ENCODE measurements at regions not wholly inside any gene's neighbourhood (a gene's known extent, or its start where the extent isn't known, plus 50 kb on each side); places are given as distances from the start of the nearest gene placed in this dataset.
"Not testable (repeated sequence)": the region's sequence is repeated elsewhere in the genome, so short reads cannot be mapped to it uniquely, and the experiment has no call there.

GRCh38 chr2:183916041-183916440, 682.3 kb upstream of the ZNF804A start:
- H3K9me3 Mint-ChIP-seq; POLR2A ChIA-PET; H3K27ac Mint-ChIP-seq; DNase-seq; CTCF ChIA-PET; H3K4me1 Mint-ChIP-seq; H3K36me3 Mint-ChIP-seq (ENCODE audit: low read depth); H3K4me3 Mint-ChIP-seq; H3K27me3 Mint-ChIP-seq: not testable (repeated sequence)

GRCh38 chr2:183919167-183919566, 679.2 kb upstream of the ZNF804A start:
- Mint-ChIP-seq H3K4me1 (no peaks in the 10 kb centered on the region), H3K9me3 (peaks cover 3% of the 10 kb centered on the region), H3K36me3 (ENCODE audit: low read depth) (no peaks in the 10 kb centered on the region), H3K27me3 (no peaks in the 10 kb centered on the region), H3K4me3 (no peak overlapping the region), H3K27ac (no peak overlapping the region)
- no peak for DNase-seq
- CTCF ChIA-PET: no interaction called here
- POLR2A ChIA-PET: no interaction called here

- ChIA-PET POLR2A (no interaction called here), CTCF (no interaction called here)
- peaks cover 3% of the 10 kb centered on the region for H3K9me3 Mint-ChIP-seq
- H3K4me3 Mint-ChIP-seq: no peak overlapping the region
- H3K4me1 Mint-ChIP-seq: no peaks in the 10 kb centered on the region
- no peak for DNase-seq
- no peaks in the 10 kb centered on the region for H3K27me3 Mint-ChIP-seq
- no peak overlapping the region for H3K27ac Mint-ChIP-seq
- H3K36me3 Mint-ChIP-seq (ENCODE audit: low read depth): no peaks in the 10 kb centered on the region
Measured at GRCh38 chr2:183919926-183920325, 678.4 kb upstream of the ZNF804A start.

GRCh38 chr2:183925281-183925680, 673.0 kb upstream of the ZNF804A start:
- Mint-ChIP-seq H3K4me3 (no peak overlapping the region), H3K27ac (no peak overlapping the region), H3K27me3 (no peaks in the 10 kb centered on the region), H3K9me3 (no peaks in the 10 kb centered on the region), H3K4me1 (no peaks in the 10 kb centered on the region), H3K36me3 (ENCODE audit: low read depth) (no peaks in the 10 kb centered on the region)
- no peak for DNase-seq
- ChIA-PET CTCF (no interaction called here), POLR2A (no interaction called here)

- Mint-ChIP-seq H3K36me3 (ENCODE audit: low read depth) (no peaks in the 10 kb centered on the region), H3K27ac (no peak overlapping the region), H3K4me1 (no peaks in the 10 kb centered on the region), H3K27me3 (no peaks in the 10 kb centered on the region), H3K9me3 (no peaks in the 10 kb centered on the region), H3K4me3 (no peak overlapping the region)
- DNase-seq: no peak
- ChIA-PET CTCF (no interaction called here), POLR2A (no interaction called here)
Measured at GRCh38 chr2:183926433-183926832, 671.9 kb upstream of the ZNF804A start.

GRCh38 chr2:183927406-183928325, 670.7 kb upstream of the ZNF804A start:
- Mint-ChIP-seq H3K9me3 (peaks cover 2% of the 10 kb centered on the region), H3K4me1 (no peaks in the 10 kb centered on the region), H3K27ac (no peak overlapping the region), H3K4me3 (no peak overlapping the region), H3K36me3 (ENCODE audit: low read depth) (no peaks in the 10 kb centered on the region), H3K27me3 (no peaks in the 10 kb centered on the region)
- POLR2A ChIA-PET: no interaction called here
- CTCF ChIA-PET: no interaction called here
- no peak for DNase-seq

GRCh38 chr2:183935005-183935404, 663.3 kb upstream of the ZNF804A start:
- ChIA-PET CTCF (no interaction called here), POLR2A (no interaction called here)
- no peaks in the 10 kb centered on the region for H3K27me3 Mint-ChIP-seq
- peaks cover 16% of the 10 kb centered on the region for H3K9me3 Mint-ChIP-seq
- H3K4me1 Mint-ChIP-seq: no peaks in the 10 kb centered on the region
- H3K4me3 Mint-ChIP-seq: no peak overlapping the region
- DNase-seq: no peak
- no peaks in the 10 kb centered on the region for H3K36me3 Mint-ChIP-seq (ENCODE audit: low read depth)
- H3K27ac Mint-ChIP-seq: no peak overlapping the region

- H3K4me1 Mint-ChIP-seq: no peaks in the 10 kb centered on the region
- POLR2A ChIA-PET: no interaction called here
- no peak overlapping the region for H3K4me3 Mint-ChIP-seq
- H3K27me3 Mint-ChIP-seq: no peaks in the 10 kb centered on the region
- no peak for DNase-seq
- CTCF ChIA-PET: no interaction called here
- H3K27ac Mint-ChIP-seq: no peak overlapping the region
- H3K36me3 Mint-ChIP-seq (ENCODE audit: low read depth): no peaks in the 10 kb centered on the region
- peaks cover 14% of the 10 kb centered on the region for H3K9me3 Mint-ChIP-seq
Measured at GRCh38 chr2:183937220-183937619, 661.1 kb upstream of the ZNF804A start.

GRCh38 chr2:183946193-183946592, 652.1 kb upstream of the ZNF804A start:
- Mint-ChIP-seq H3K4me3 (no peak overlapping the region), H3K27me3 (no peaks in the 10 kb centered on the region), H3K36me3 (ENCODE audit: low read depth) (no peaks in the 10 kb centered on the region), H3K9me3 (peaks cover 2% of the 10 kb centered on the region), H3K4me1 (no peaks in the 10 kb centered on the region), H3K27ac (no peak overlapping the region)
- DNase-seq: no peak
- ChIA-PET CTCF (no interaction called here), POLR2A (no interaction called here)

GRCh38 chr2:183948861-183949260, 649.5 kb upstream of the ZNF804A start:
- H3K27me3 Mint-ChIP-seq: no peaks in the 10 kb centered on the region
- ChIA-PET POLR2A (no interaction called here), CTCF (no interaction called here)
- no peaks in the 10 kb centered on the region for H3K36me3 Mint-ChIP-seq (ENCODE audit: low read depth)
- H3K4me1 Mint-ChIP-seq: no peaks in the 10 kb centered on the region
- DNase-seq: no peak
- no peak overlapping the region for H3K4me3 Mint-ChIP-seq
- H3K9me3 Mint-ChIP-seq: peaks cover 2% of the 10 kb centered on the region
- no peak overlapping the region for H3K27ac Mint-ChIP-seq

GRCh38 chr2:183950673-183951072, 647.7 kb upstream of the ZNF804A start:
- Mint-ChIP-seq H3K4me3 (no peak overlapping the region), H3K27ac (no peak overlapping the region), H3K36me3 (ENCODE audit: low read depth) (no peaks in the 10 kb centered on the region), H3K27me3 (no peaks in the 10 kb centered on the region), H3K9me3 (peaks cover 2% of the 10 kb centered on the region), H3K4me1 (no peaks in the 10 kb centered on the region)
- ChIA-PET CTCF (no interaction called here), POLR2A (no interaction called here)
- no peak for DNase-seq

GRCh38 chr2:183951630-183952029, 646.7 kb upstream of the ZNF804A start:
- H3K27me3 Mint-ChIP-seq: no peaks in the 10 kb centered on the region
- H3K36me3 Mint-ChIP-seq (ENCODE audit: low read depth): no peaks in the 10 kb centered on the region
- no peak for DNase-seq
- no peak overlapping the region for H3K27ac Mint-ChIP-seq
- ChIA-PET POLR2A (no interaction called here), CTCF (interaction anchor here (0.7 kb wide), 1 partner anchor 458 kb away, joined by 3 read pairs; no protein-coding TSS in a partner anchor)
- no peaks in the 10 kb centered on the region for H3K4me1 Mint-ChIP-seq
- no peak overlapping the region for H3K4me3 Mint-ChIP-seq
- H3K9me3 Mint-ChIP-seq: peaks cover 2% of the 10 kb centered on the region

- ChIA-PET POLR2A (no interaction called here), CTCF (no interaction called here)
- Mint-ChIP-seq H3K27me3 (no peaks in the 10 kb centered on the region), H3K36me3 (ENCODE audit: low read depth) (no peaks in the 10 kb centered on the region), H3K27ac (no peak overlapping the region), H3K4me3 (no peak overlapping the region), H3K9me3 (peaks cover 2% of the 10 kb centered on the region), H3K4me1 (no peaks in the 10 kb centered on the region)
- no peak for DNase-seq
Measured at GRCh38 chr2:183952741-183953140, 645.6 kb upstream of the ZNF804A start.

- Mint-ChIP-seq H3K9me3 (no peaks in the 10 kb centered on the region), H3K27me3 (no peaks in the 10 kb centered on the region), H3K36me3 (ENCODE audit: low read depth) (no peaks in the 10 kb centered on the region), H3K4me3 (no peak overlapping the region), H3K4me1 (no peaks in the 10 kb centered on the region), H3K27ac (no peak overlapping the region)
- no peak for DNase-seq
- ChIA-PET CTCF (no interaction called here), POLR2A (no interaction called here)
Measured at GRCh38 chr2:183963609-183964008, 634.7 kb upstream of the ZNF804A start.

Data from activated CD4-positive, alpha-beta T cell treated with anti-CD3 and anti-CD28 coated beads, Interleukin-2, amount 10 ng/mL, durations not matched to agents 7 days and 5 days (primary cell).